OCI-LY1 (cell line): ENCODE measurements at regions not wholly inside any gene's neighbourhood (a gene's known extent, or its start where the extent isn't known, plus 50 kb on each side); places are given as distances from the start of the nearest gene placed in this dataset.

Source experiments
- H2AFZ ChIP-seq: fragments of 200-600 bp; sonication (generic), shearing (Covaris generic); 2 replicates; pipeline ENCODE4 v1.6.0; 2014; ENCODE audit warnings: antibody characterized with exemption, mild to moderate bottlenecking, low read length
- H3F3A ChIP-seq: fragments of 200-600 bp; sonication (generic), shearing (Covaris generic); 2 replicates; pipeline ENCODE4 v1.6.0; 2014; ENCODE audit warnings: mild to moderate bottlenecking, antibody characterized with exemption, low read length, moderate library complexity; ENCODE audit not compliant: insufficient read depth
- H3K27ac ChIP-seq: fragments of 200-600 bp; sonication (generic); 2 replicates; pipeline ENCODE4 v1.5.1; 2014; ENCODE audit warnings: low read length, mixed run types, mild to moderate bottlenecking, low read depth; ENCODE audit not compliant: poor library complexity, severe bottlenecking
- H3K27me3 ChIP-seq: fragments of 200-600 bp; sonication (generic); 2 replicates; pipeline ENCODE4 v1.6.0; 2014; ENCODE audit warnings: antibody characterized with exemption, mild to moderate bottlenecking, low read length, moderate library complexity; ENCODE audit not compliant: insufficient read depth
- H3K36me3 ChIP-seq: fragments of 200-600 bp; sonication (generic); 2 replicates; pipeline ENCODE4 v1.6.1; 2014; ENCODE audit warnings: mild to moderate bottlenecking, antibody characterized with exemption, low read length, moderate library complexity, mixed read lengths; ENCODE audit not compliant: insufficient read depth
- H3K4me1 ChIP-seq: fragments of 200-600 bp; sonication (generic); 2 replicates; pipeline ENCODE4 v1.5.1; 2014; ENCODE audit warnings: mild to moderate bottlenecking, low read length, moderate library complexity; ENCODE audit not compliant: insufficient read depth, severe bottlenecking
- H3K4me2 ChIP-seq: fragments of 200-600 bp; sonication (generic), shearing (Covaris generic); 2 replicates; pipeline ENCODE4 v1.6.1; 2014; ENCODE audit warnings: low read length
- H3K4me3 ChIP-seq: fragments of 200-600 bp; sonication (generic); 2 replicates; pipeline ENCODE4 v1.5.1; 2014; ENCODE audit warnings: low read length, low read depth, mild to moderate bottlenecking, mixed read lengths; ENCODE audit not compliant: poor library complexity, severe bottlenecking
- H3K79me2 ChIP-seq: fragments of 200-600 bp; shearing (Covaris generic); 2 replicates; pipeline ENCODE4 v1.6.1; 2016; ENCODE audit warnings: mixed run types, low read length, mixed read lengths; ENCODE audit not compliant: insufficient read depth
- H3K9ac ChIP-seq: fragments of 200-600 bp; sonication (generic), shearing (Covaris generic); 2 replicates; pipeline ENCODE4 v1.6.1; 2014; ENCODE audit warnings: mild to moderate bottlenecking, low read length, mixed read lengths
- H3K9me2 ChIP-seq: fragments of 200-600 bp; sonication (generic), shearing (Covaris generic); 2 replicates; pipeline ENCODE4 v1.6.1; 2014; ENCODE audit warnings: low read depth, mild to moderate bottlenecking, low read length, mixed read lengths
- H3K9me3 ChIP-seq: fragments of 200-600 bp; shearing (Covaris generic); 2 replicates; pipeline ENCODE4 v1.6.1; 2014; ENCODE audit warnings: low read length, mixed read lengths
- H4K20me1 ChIP-seq: fragments of 200-600 bp; sonication (generic), shearing (Covaris generic); 2 replicates; pipeline ENCODE4 v1.6.0; 2016; ENCODE audit warnings: mild to moderate bottlenecking, low read length; ENCODE audit not compliant: insufficient read depth
- EZH2 ChIP-seq: fragments of 200-600 bp; sonication (generic), shearing (Covaris generic); IDR thresholded peaks from 2 replicates; pipeline ENCODE4 v1.8.0; 2017; ENCODE audit warnings: borderline replicate concordance, mixed run types, mild to moderate bottlenecking, antibody characterized with exemption, low read length, moderate library complexity, mixed read lengths
- TF ChIP-seq, protein P1 (sequence below): fragments of 200-600 bp; sonication (generic), shearing (Covaris generic); IDR thresholded peaks from 2 replicates; pipeline ENCODE4 v1.5.1; 2017; ENCODE audit warnings: mild to moderate bottlenecking, antibody characterized with exemption, low read length, moderate library complexity, mixed read lengths

DNA sequence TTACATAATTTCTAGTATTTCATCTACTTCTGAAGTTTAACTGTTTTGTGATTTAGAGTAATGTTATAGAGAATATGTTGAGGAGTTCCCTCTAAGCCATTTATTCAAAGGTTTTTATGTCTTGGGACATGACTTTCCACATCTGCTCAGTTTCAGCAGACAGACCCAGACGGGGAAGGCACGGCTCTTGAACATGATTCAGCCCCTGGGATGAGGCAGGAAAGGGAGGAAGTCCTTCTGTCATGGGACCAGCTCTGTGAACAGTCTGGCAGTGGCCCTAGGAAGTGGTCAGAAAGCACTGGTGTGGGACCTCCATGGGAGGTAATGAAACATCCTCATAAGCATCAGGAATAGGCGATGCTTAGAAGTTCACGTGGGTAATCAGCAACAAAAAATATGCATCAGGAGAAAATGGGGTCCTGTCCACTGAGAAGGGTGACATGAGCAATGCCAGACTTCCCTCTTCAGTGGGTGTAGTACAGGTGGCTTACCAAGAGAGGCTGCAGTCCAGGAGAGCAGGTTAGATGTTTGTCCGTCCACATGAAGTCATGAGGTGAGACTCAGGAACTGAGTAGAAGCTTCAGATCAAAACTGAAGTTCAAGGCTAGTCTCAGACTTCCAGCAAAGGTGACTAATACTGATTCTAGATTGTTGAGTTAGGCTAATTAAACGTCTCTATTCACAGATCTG is 248.5 kb downstream of the IPO8 start:
- no peak overlapping the region for H3K4me2 ChIP-seq

DNA sequence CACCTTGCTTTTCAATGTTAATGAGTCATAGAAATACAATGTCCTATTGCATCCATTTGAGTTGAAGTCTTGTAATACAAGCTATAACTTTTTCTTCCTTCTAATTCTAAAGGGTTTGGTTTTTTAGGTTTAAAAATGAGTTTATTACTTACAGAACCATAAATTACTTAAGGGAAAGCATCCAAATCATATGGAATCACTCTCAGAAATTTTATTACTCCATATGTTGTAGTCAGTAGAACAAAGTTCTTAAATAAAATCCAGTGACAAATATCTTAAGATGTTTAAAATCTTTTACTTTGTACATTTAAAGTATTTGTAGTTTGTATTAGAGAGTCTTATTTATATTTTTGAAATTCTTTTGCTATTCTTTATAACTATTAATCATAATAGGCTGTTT is 253.2 kb downstream of the IPO8 start:
- no peaks in the 10 kb centered on the region for H3K9me2 ChIP-seq
- H3K36me3 ChIP-seq: no peaks in the 10 kb centered on the region
- no peak overlapping the region for H3K4me3 ChIP-seq
- no peaks in the 10 kb centered on the region for H3F3A ChIP-seq
- no peak overlapping the region for H3K9ac ChIP-seq
- no peak overlapping the region for H2AFZ ChIP-seq
- no peak for TF ChIP-seq EZH2
- TF ChIP-seq, protein P1, sequence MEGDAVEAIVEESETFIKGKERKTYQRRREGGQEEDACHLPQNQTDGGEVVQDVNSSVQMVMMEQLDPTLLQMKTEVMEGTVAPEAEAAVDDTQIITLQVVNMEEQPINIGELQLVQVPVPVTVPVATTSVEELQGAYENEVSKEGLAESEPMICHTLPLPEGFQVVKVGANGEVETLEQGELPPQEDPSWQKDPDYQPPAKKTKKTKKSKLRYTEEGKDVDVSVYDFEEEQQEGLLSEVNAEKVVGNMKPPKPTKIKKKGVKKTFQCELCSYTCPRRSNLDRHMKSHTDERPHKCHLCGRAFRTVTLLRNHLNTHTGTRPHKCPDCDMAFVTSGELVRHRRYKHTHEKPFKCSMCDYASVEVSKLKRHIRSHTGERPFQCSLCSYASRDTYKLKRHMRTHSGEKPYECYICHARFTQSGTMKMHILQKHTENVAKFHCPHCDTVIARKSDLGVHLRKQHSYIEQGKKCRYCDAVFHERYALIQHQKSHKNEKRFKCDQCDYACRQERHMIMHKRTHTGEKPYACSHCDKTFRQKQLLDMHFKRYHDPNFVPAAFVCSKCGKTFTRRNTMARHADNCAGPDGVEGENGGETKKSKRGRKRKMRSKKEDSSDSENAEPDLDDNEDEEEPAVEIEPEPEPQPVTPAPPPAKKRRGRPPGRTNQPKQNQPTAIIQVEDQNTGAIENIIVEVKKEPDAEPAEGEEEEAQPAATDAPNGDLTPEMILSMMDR: no peak
- H3K79me2 ChIP-seq: no peaks in the 10 kb centered on the region
- H3K4me2 ChIP-seq: no peak overlapping the region
- no peaks in the 10 kb centered on the region for H4K20me1 ChIP-seq
- 0 out of 2 replicates have a peak, but pooled peaks cover 2% of the 10 kb centered on the region for H3K27me3 ChIP-seq
- no peak overlapping the region for H3K27ac ChIP-seq
- no peaks in the 10 kb centered on the region for H3K4me1 ChIP-seq
- no peaks in the 10 kb centered on the region for H3K9me3 ChIP-seq

More for the DNA sequence above, 248.5 kb downstream of the IPO8 start:
- Histone ChIP-seq H3K27me3 (no peaks in the 10 kb centered on the region), H3K4me3 (no peak overlapping the region), H2AFZ (no peak overlapping the region), H3K9me2 (no peaks in the 10 kb centered on the region), H3K27ac (no peak overlapping the region), H3K79me2 (no peaks in the 10 kb centered on the region), H3F3A (no peaks in the 10 kb centered on the region), H3K9me3 (no peaks in the 10 kb centered on the region), H3K9ac (no peak overlapping the region), H4K20me1 (no peaks in the 10 kb centered on the region), H3K4me1 (no peaks in the 10 kb centered on the region), H3K36me3 (no peaks in the 10 kb centered on the region)
- TF ChIP-seq EZH2: no peak
- TF ChIP-seq, protein P1: no peak

DNA sequence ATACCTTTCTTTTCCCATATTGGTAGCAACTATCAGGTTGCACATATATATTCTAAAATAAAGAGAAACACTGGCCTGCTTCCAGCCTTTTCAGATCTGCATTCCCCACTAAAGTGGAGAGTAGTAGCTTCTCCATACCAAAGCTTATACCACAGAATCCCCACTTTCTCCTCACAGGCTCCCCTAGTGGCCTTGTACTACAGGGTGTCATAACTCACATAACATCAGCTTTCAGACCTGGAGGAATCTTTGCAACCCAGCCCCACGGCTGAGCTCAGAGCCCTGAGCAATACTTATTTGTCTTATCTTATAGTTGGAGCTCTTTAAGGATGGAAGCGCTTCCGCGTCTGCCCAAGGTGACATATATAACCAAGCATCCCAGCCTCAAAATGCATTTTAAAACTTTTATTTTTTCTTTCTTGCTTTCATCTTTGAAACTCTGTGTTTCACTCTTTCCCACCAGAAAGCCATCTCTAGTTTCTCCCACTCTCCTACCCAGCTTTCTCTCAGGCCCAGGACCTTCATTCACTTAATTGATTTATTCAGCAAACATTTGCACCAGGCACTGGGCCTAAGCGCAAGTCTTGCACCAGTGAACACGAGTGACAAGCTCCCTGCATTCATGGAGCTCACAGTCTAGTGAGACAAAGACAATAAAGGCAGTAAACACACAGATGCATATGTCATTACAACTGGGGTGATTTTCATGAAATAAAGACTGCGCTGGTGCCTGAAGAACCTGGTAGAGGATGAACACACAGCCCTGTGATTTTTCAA is 254.7 kb downstream of the IPO8 start:
- Histone ChIP-seq H3K27me3 (0 out of 2 replicates have a peak, but pooled peaks cover 2% of the 10 kb centered on the region), H3K9me2 (no peaks in the 10 kb centered on the region), H3K9me3 (no peaks in the 10 kb centered on the region), H3K36me3 (no peaks in the 10 kb centered on the region), H2AFZ (no peak overlapping the region), H3K4me2 (no peak overlapping the region), H3K27ac (no peak overlapping the region), H3F3A (no peaks in the 10 kb centered on the region), H3K79me2 (no peaks in the 10 kb centered on the region), H4K20me1 (no peaks in the 10 kb centered on the region), H3K4me3 (no peak overlapping the region), H3K4me1 (no peaks in the 10 kb centered on the region), H3K9ac (no peak overlapping the region)
- no peak for TF ChIP-seq EZH2
- TF ChIP-seq, protein P1: peak; percentile 11; the same call in 1 of the 2 replicates
